Cardiac muscle cell (in vitro differentiated cells and primary cell): ENCODE measurements at regions not wholly inside any gene's neighbourhood (a gene's known extent, or its start where the extent isn't known, plus 50 kb on each side); places are given as distances from the start of the nearest gene placed in this dataset.

Experiments used
- DNase-seq, 2 donors: peaks; one replicate each; pipeline versions ENCODE4 v3.0.0 to v3.0.0-alpha.2; 2010 to 2017; ENCODE audit warnings: low read depth in 1 of 2, low spot score in 1 of 2
- H3K27ac ChIP-seq: fragments of 200-600 bp; sonication (generic); 2 replicates; pipeline ENCODE4 v1.5.1; 2016
- H3K27me3 ChIP-seq: fragments of 200-600 bp; sonication (generic); 2 replicates; pipeline ENCODE4 v1.6.0; 2016; ENCODE audit warnings: control low read depth
- H3K36me3 ChIP-seq: fragments of 200-600 bp; sonication (generic); 2 replicates; pipeline ENCODE4 v1.5.1; 2016; ENCODE audit warnings: control low read depth
- H3K4me1 ChIP-seq: fragments of 200-600 bp; sonication (generic); 2 replicates; pipeline ENCODE4 v1.8.1; 2017; ENCODE audit warnings: low read depth, mild to moderate bottlenecking, mixed run types
- H3K4me3 ChIP-seq: fragments of 200-600 bp; sonication (generic); 2 replicates; pipeline ENCODE4 v1.5.1; 2016; ENCODE audit warnings: mild to moderate bottlenecking
- H3K9me3 ChIP-seq: fragments of 200-600 bp; sonication (generic); 2 replicates; pipeline ENCODE4 v1.5.1; 2017; ENCODE audit warnings: low read depth, mild to moderate bottlenecking, control low read depth
- CTCF ChIP-seq: IDR thresholded peaks from 2 replicates; pipeline ENCODE4 v1.5.1; 2012; ENCODE audit warnings: low read depth, mild to moderate bottlenecking, low read length

DNA sequence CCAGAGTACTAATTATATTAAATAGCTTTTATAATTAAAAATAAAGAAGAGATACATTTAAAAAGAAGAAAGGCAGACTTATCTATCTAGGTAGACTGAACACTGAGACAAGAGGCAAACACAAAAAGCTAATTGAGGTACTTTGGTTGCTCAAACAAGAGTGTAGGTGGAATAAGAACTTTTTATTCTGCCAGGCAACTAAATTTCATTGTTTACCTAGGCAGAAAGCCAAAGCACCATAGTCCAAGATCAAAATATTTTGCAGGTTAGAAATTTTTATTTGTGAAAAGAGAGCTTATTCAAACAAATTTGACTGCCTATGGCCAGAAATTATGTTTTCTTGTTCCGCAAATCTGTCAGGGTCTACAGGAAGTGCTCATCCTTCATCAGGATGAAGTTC is 499.6 kb upstream of the GBE1 start:
- Histone ChIP-seq H3K27me3 (no peaks in the 10 kb centered on the region), H3K36me3 (no peaks in the 10 kb centered on the region), H3K27ac (no peak overlapping the region), H3K9me3 (no peaks in the 10 kb centered on the region), H3K4me3 (no peak overlapping the region), H3K4me1 (no peaks in the 10 kb centered on the region)
- DNase-seq: no peak
- TF ChIP-seq CTCF: no peak

DNA sequence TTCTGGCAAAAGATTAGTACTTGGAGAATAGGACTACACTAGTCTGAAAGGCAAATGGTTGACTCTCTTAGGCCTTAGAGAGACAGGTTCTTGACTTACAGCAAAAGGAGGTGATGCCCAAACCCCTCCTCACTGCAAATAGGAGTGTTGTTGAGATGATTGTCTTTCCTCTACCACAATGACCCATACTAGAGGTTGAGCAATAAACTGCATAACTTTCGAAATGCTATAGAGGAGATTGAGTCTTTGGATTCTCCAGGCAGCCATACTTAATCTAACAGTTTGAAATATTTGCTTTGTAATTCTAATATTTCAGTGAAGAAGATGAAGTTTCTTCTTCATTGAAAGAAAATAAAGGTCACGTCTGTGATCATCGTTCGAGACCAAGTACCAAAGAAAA is 498.5 kb upstream of the GBE1 start:
- Histone ChIP-seq H3K27ac (no peak overlapping the region), H3K27me3 (no peaks in the 10 kb centered on the region), H3K4me1 (no peaks in the 10 kb centered on the region), H3K9me3 (no peaks in the 10 kb centered on the region), H3K36me3 (no peaks in the 10 kb centered on the region), H3K4me3 (no peak overlapping the region)
- no peak for TF ChIP-seq CTCF
- no peak for DNase-seq

GRCh38 chr3:82240322-82240721 is 478.9 kb upstream of the GBE1 start:
- no peak overlapping the region for H3K27ac ChIP-seq
- H3K4me1 ChIP-seq: peaks cover 5% of the 10 kb centered on the region
- peak in 1 of 2 donors; percentile 39 for DNase-seq
- H3K36me3 ChIP-seq: no peaks in the 10 kb centered on the region
- no peak overlapping the region for H3K4me3 ChIP-seq
- no peaks in the 10 kb centered on the region for H3K9me3 ChIP-seq
- no peak for TF ChIP-seq CTCF
- H3K27me3 ChIP-seq: peaks cover 15% of the 10 kb centered on the region

- Histone ChIP-seq H3K4me3 (no peak overlapping the region), H3K36me3 (no peaks in the 10 kb centered on the region), H3K4me1 (peaks cover 5% of the 10 kb centered on the region), H3K9me3 (no peaks in the 10 kb centered on the region), H3K27ac (no peak overlapping the region), H3K27me3 (peaks cover 15% of the 10 kb centered on the region)
- DNase-seq: no peak
- TF ChIP-seq CTCF: no peak
Measured at GRCh38 chr3:82236257-82236656, 474.8 kb upstream of the GBE1 start.

DNA sequence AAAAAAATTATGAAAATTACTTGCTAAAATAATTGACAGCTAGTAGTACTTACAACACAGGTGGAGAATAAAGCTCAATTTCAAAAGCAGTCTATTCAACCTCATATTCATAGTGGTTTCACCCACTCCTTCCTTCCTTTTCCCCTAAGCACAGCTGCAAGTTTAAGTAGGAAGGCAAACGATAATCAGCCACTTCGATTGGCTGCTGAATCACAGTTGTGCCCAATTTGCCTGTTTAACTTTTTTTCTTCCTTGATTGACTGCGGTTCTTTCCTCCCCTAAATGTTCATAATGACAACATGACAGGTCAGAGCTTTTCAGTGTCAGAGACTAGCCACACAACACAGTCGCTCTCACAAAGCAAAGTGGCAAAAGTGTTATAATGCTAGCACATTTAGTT is 468.0 kb upstream of the GBE1 start:
- DNase-seq: no peak
- H3K27me3 ChIP-seq: no peaks in the 10 kb centered on the region
- no peak overlapping the region for H3K27ac ChIP-seq
- H3K36me3 ChIP-seq: no peaks in the 10 kb centered on the region
- H3K4me3 ChIP-seq: no peak overlapping the region
- no peaks in the 10 kb centered on the region for H3K4me1 ChIP-seq
- TF ChIP-seq CTCF: no peak
- H3K9me3 ChIP-seq: no peaks in the 10 kb centered on the region

DNA sequence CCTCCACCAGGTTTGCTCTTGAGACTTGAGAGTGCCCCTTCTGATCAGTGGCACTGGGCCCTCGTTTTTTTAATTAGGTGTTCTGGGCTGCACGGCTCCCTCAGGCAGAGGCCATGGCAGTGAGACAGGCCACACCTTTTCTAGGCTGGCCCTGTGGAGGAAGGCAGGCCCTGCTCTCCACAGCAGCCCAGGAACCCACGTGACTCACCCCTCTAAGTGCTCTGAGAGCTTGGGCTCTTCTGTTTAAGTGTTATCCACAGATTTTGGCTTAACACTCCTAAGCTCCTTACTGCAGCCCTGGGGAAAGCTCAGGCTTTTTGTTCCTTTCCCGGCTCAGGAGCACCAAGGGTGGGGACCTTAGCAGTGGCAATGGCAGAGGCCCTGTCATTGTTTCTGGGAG is 463.2 kb upstream of the GBE1 start:
- TF ChIP-seq CTCF: no peak
- H3K4me3 ChIP-seq: no peak overlapping the region
- H3K27ac ChIP-seq: no peak overlapping the region

More for the DNA sequence above, 463.2 kb upstream of the GBE1 start:
- Histone ChIP-seq H3K4me1 (peaks cover 4% of the 10 kb centered on the region), H3K36me3 (no peaks in the 10 kb centered on the region), H3K9me3 (no peaks in the 10 kb centered on the region), H3K27me3 (no peaks in the 10 kb centered on the region)
- DNase-seq: peak in 1 of 2 donors; percentile 14
